SHP77 treated with DMSO at 0.1 percent for 48 hours (cell line): ENCODE measurements at regions not wholly inside any gene's neighbourhood (a gene's known extent, or its start where the extent isn't known, plus 50 kb on each side); places are given as distances from the start of the nearest gene placed in this dataset.

ENCODE experiments used
- DNase-seq: peaks from one replicate; lab custom pipeline; 2025; lab: John Stamatoyannopoulos, UW

DNA sequence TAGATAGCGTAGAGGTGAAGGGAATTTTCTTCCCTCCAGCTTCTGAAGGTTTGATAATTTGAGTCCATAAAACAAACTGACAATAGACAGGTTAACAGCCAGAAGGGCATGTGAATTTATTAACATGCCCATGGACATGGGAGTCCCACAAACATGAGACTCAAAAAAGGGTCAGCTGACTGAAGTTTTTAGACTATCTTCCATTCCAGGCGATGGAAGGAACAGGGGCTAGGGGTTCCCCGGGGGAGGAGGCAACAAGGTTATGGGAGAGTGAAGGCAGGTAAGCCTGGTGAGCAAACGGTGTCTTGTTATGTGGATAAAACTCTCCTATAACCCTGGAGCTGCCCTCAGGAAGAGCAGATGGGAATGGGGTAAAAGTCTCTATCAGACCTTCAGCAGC, 81.5 kb upstream of the SORBS2 start:
- DNase-seq: no peak

DNA sequence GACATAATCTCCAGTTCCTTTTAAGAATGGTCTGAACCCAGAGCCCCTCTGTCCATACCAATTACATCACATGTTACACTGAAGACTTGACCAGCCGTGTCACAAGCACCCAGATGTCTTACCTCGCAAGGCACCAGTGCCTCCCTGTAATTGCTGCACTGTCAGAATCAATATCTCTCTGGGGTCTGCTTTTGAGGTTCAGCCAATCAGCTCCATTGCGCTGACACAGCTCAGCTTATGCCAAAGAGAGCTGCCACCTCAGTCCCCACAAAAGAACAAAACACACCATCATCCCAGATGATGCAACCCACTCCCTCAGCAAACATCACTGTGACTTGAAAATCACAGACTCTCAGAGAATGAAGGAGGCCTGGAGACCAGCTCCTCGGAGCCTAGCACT, 82.5 kb upstream of the SORBS2 start:
- no peak for DNase-seq

- DNase-seq: no peak
Observed at GRCh38 chr4:185895351-185895750, 83.4 kb upstream of the SORBS2 start.

- no peak for DNase-seq
Observed at GRCh38 chr4:185895866-185896265, 83.9 kb upstream of the SORBS2 start.

DNA sequence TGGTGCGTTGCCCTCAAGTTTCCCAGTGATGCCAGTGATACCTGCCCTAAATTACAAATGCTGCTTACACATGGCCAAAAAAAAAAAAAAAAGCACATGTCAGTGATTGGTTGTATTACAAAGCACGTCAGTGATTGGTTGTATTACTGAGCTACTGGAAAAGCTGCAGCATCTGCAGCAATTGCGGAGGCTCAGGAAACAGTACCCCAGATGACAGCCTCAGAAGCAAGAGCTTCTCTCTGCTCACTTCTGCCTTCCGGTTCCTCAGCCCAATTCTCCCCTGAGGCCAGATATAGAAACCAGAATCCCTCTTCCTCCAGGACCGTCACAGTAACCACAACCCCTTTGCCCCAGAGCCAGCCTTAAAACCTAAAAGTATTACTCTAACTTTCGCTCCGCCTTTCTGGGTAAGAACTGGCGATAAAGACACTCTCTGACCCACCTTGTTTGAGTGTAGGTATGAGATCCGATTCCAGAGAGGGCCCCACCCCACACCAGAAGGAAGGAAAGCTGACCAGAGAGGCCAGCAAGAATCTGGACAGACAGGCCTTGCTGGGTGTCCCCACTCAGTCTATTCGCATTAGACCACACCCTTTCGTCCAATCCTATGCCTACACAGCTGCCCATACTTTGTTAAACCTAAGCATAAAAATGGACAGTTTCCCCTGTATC, 85.0 kb upstream of the SORBS2 start:
- DNase-seq: no peak

- no peak for DNase-seq
Observed at GRCh38 chr4:185898413-185898812, 86.4 kb upstream of the SORBS2 start.

DNA sequence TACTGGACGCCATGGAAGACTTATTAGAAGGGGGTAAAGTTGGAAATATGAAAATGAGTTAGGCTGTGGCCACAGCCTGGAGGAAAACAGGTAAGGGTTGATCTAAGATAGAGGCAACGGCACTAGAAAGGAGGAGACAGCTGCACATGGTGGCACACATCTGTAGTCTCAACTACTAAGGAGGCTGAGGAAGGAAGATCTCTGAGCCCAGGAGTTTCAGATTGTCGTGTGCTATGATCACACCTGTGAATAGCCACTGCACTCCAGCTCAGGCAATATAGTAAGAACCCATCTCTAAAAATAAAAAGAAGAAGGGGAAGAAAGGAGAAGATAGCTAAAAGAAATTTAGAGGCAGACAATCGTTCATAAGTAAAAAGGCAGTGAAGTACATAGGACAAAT, 87.8 kb upstream of the SORBS2 start:
- no peak for DNase-seq

- DNase-seq: peak; percentile 4
Observed at GRCh38 chr4:185902654-185903053, 90.7 kb upstream of the SORBS2 start.

DNA sequence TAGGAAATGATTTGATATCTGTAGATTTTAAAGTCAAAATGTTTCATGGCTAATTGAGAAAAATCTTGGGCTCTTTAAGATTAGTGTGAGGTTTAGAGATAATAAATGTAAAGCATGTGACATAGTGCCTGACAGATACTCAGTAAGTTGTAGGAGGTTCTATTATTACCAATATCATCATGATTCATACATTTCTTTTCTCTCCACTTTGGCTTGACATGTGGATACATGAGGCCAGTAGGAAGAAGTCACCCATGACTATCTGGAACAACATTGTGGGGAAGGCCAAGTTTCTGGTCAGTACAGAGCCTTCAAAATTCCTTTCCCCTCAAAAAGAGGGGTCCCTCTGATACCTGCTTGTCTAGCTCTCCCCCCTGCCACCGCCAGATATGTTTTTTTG, 91.2 kb upstream of the SORBS2 start:
- no peak for DNase-seq

GRCh38 chr4:185904381-185904780, 92.4 kb upstream of the SORBS2 start:
- no peak for DNase-seq

GRCh38 chr4:185909972-185910371, 98.0 kb upstream of the SORBS2 start:
- no peak for DNase-seq

GRCh38 chr4:185911556-185912064, 99.6 kb upstream of the SORBS2 start:
- DNase-seq: no peak

- no peak for DNase-seq
Observed at GRCh38 chr4:185912779-185913178, 100.8 kb upstream of the SORBS2 start.

GRCh38 chr4:185914583-185915199, 102.7 kb upstream of the SORBS2 start:
- DNase-seq: no peak

DNA sequence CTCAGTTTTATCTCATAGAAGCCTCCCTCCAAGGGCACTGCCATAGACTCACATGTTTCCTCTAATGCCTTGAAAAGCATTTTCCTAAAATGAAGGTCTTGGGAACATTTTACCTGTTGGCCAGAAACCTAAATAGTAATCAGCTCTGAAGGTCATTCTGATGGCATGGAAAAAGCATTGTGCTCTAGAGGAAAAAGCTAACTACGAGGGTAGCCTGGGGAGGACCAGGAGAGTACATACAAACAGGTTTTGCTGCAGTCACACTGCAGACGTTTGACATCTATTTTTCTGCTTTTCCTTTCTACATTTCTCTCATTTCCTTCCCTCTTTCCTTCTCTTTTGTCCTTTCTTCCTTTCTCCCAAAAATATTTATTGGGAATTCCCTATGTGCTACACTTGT, 103.3 kb upstream of the SORBS2 start:
- DNase-seq: no peak

GRCh38 chr4:185915817-185916216, 103.8 kb upstream of the SORBS2 start:
- DNase-seq: no peak

GRCh38 chr4:185916231-185916630, 104.2 kb upstream of the SORBS2 start:
- DNase-seq: no peak

DNA sequence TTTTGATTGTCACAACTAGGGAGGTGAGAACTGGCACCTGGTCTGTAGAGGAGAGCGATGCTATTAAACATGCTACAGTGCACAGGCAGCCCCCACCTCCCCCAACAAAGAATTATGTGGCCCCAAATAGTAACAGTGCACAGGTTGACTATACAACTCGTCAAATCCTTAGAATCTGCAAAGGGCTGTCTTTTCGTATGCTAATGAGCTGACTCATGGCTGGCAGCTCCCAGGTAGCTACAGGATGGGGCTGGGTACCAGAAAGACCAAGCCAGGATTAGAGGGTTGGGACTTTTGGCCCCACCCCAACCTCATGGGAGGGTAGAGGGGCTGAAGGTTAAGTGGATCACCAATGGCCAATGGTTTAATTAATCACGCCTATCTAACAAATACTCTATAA, 104.7 kb upstream of the SORBS2 start:
- no peak for DNase-seq

- DNase-seq: no peak
Observed at GRCh38 chr4:185919107-185919506, 107.1 kb upstream of the SORBS2 start.

- DNase-seq: no peak
Observed at GRCh38 chr4:185920171-185920570, 108.2 kb upstream of the SORBS2 start.

- DNase-seq: no peak
Observed at GRCh38 chr4:185920691-185921260, 108.8 kb upstream of the SORBS2 start.

GRCh38 chr4:185921583-185922555, 109.9 kb upstream of the SORBS2 start:
- no peak for DNase-seq
